ENCODE measurements at regions not wholly inside any gene's neighbourhood (a gene's known extent, or its start where the extent isn't known, plus 50 kb on each side); places are given as distances from the start of the nearest gene placed in this dataset.

GRCh38 chr10:91012502-91012901, 91.6 kb upstream of the ANKRD1 start:
- Histone ChIP-seq H3K4me3 (replicated peaks; ENCODE audit: insufficient read depth, low read length) (no peak overlapping the region), H3K27ac (replicated peaks) (no peak overlapping the region), H3K27me3 (ENCODE audit: insufficient read depth, poor library complexity, severe bottlenecking) (no peaks in the 10 kb centered on the region)
- TF ChIP-seq REST (IDR thresholded peaks at IDR 0.05; ENCODE audit: insufficient replicate concordance, low read depth), result no peak
- no peak for TF ChIP-seq SPI1 (IDR thresholded peaks at IDR 0.05; ENCODE audit: borderline replicate concordance, low read depth)
- no peak for TF ChIP-seq CTCF (IDR thresholded peaks at IDR 0.05; ENCODE audit: insufficient read depth, low read length)
- no peak for TF ChIP-seq GABPA (IDR thresholded peaks at IDR 0.05; ENCODE audit: low read depth)
- TF ChIP-seq POLR2AphosphoS5 (IDR thresholded peaks at IDR 0.05; ENCODE audit: low read depth), result no peak
- DNase-seq (ENCODE audit: low read depth in 1 of 2, low spot score in 1 of 2), result no peak

- no peak overlapping the region for H3K4me3 ChIP-seq (replicated peaks; ENCODE audit: insufficient read depth, low read length)
- H3K27ac ChIP-seq (replicated peaks), result no peak overlapping the region
- TF ChIP-seq CTCF (IDR thresholded peaks at IDR 0.05; ENCODE audit: insufficient read depth, low read length) (no peak), POLR2AphosphoS5 (IDR thresholded peaks at IDR 0.05; ENCODE audit: low read depth) (no peak), SPI1 (IDR thresholded peaks at IDR 0.05; ENCODE audit: borderline replicate concordance, low read depth) (no peak), REST (IDR thresholded peaks at IDR 0.05; ENCODE audit: insufficient replicate concordance, low read depth) (no peak), GABPA (IDR thresholded peaks at IDR 0.05; ENCODE audit: low read depth) (no peak)
- H3K27me3 ChIP-seq (ENCODE audit: insufficient read depth, poor library complexity, severe bottlenecking), result no peaks in the 10 kb centered on the region
- no peak for DNase-seq (ENCODE audit: low read depth in 1 of 2, low spot score in 1 of 2)
These were observed 93.1 kb upstream of the ANKRD1 start for GRCh38 chr10:91013985-91014384.

GRCh38 chr10:91017198-91017597, 96.3 kb upstream of the ANKRD1 start:
- TF ChIP-seq SPI1 (IDR thresholded peaks at IDR 0.05; ENCODE audit: borderline replicate concordance, low read depth), result no peak
- no peak for TF ChIP-seq GABPA (IDR thresholded peaks at IDR 0.05; ENCODE audit: low read depth)
- TF ChIP-seq POLR2AphosphoS5 (IDR thresholded peaks at IDR 0.05; ENCODE audit: low read depth), result no peak
- TF ChIP-seq REST (IDR thresholded peaks at IDR 0.05; ENCODE audit: insufficient replicate concordance, low read depth), result no peak
- TF ChIP-seq CTCF (IDR thresholded peaks at IDR 0.05; ENCODE audit: insufficient read depth, low read length), result no peak
- Histone ChIP-seq H3K27ac (replicated peaks) (no peak overlapping the region), H3K27me3 (ENCODE audit: insufficient read depth, poor library complexity, severe bottlenecking) (no peaks in the 10 kb centered on the region), H3K4me3 (replicated peaks; ENCODE audit: insufficient read depth, low read length) (no peak overlapping the region)
- no peak for DNase-seq (ENCODE audit: low read depth in 1 of 2, low spot score in 1 of 2)

All from HL-60 (cell line).